ENCODE measurements at regions not wholly inside any gene's neighbourhood (a gene's known extent, or its start where the extent isn't known, plus 50 kb on each side); places are given as distances from the start of the nearest gene placed in this dataset. TPM values are rescaled to one million over a fixed set of nuclear protein-coding genes. Genes with fewer than 3 reads are reported as not detected.

Small RNAs in the stretch of these regions (small RNA-seq; reads per million reads assigned to genes)
- not detected for gene RF00026

Data from tibial nerve (tissue), 1 donor.